Body of pancreas (tissue), 4 donors: ENCODE measurements at regions not wholly inside any gene's neighbourhood (a gene's known extent, or its start where the extent isn't known, plus 50 kb on each side); places are given as distances from the start of the nearest gene placed in this dataset.
A peak's percentile ranks its signal among the peaks of the same experiment; 100 is the strongest.

ENCODE experiments used
- ATAC-seq: fragments of 150-250 bp; one replicate; pipeline ENCODE4 v1.9.1; 2016
- DNase-seq, 4 donors: peaks; one replicate each; pipeline ENCODE4 v3.0.0-alpha.2; 2019
- H3K27ac ChIP-seq, 4 donors: fragments of 200-600 bp; sonication (generic); 1 replicate in 3 of 4; 2 replicates in 1 of 4; pipeline versions ENCODE4 v1.5.1 to v1.6.1; 2016 to 2019; ENCODE audit warnings: mild to moderate bottlenecking in 1 of 4, mixed read lengths in 1 of 4, moderate library complexity in 1 of 4
- H3K27me3 ChIP-seq, 2 donors: fragments of 200-600 bp; sonication (generic); one replicate each; pipeline ENCODE4 v1.6.0; 2016; ENCODE audit warnings: mild to moderate bottlenecking in 1 of 2
- H3K36me3 ChIP-seq, 2 donors: fragments of 200-600 bp; sonication (generic); replicated peaks in 1 of 2; 2 replicates each; pipeline ENCODE4 v1.5.1; 2016; ENCODE audit warnings: low read depth in 2 of 2; ENCODE audit not compliant: insufficient read depth in 1 of 2
- H3K4me1 ChIP-seq: fragments of 200-600 bp; sonication (generic); one replicate; pipeline ENCODE4 v1.6.0; 2016
- H3K4me3 ChIP-seq, 2 donors: fragments of 200-600 bp; sonication (generic); 1 replicate in 1 of 2; 2 replicates in 1 of 2; pipeline ENCODE4 v1.5.1; 2016 to 2019
- H3K9me3 ChIP-seq, 3 donors: fragments of 200-600 bp; sonication (generic); 1 replicate in 2 of 3; 2 replicates in 1 of 3; pipeline ENCODE4 v1.5.1; 2016
- CTCF ChIP-seq, 7 experiments: fragments of 450-650 bp in 4 of 7; fragments of 200-600 bp in 3 of 7; sonication (generic) in 3 of 7; IDR thresholded peaks; one replicate each; pipeline ENCODE4 v1.5.1; 2016 to 2019; ENCODE audit warnings: antibody characterized with exemption in 7 of 7
- POLR2A ChIP-seq, 3 donors: fragments of 450-650 bp; IDR thresholded peaks; one replicate each; pipeline ENCODE4 v1.6.1; 2016; ENCODE audit warnings: antibody characterized with exemption in 3 of 3, mild to moderate bottlenecking in 2 of 3
- WGBS, 2 donors: methylation state at CpG; one replicate each; pipeline ENCODE4 v1.1.5; 2017; 5-methylcytosine and 5-hydroxymethylcytosine counted together
- intact Hi-C: fragments of 100-400 bp; cut with DNase I; formaldehyde crosslinking; loops from one replicate; pipeline ENCODE4 v1.15.1; 2023

- intact Hi-C loops = no loop called here
- WGBS, 2 donors = 71 to 93% methylated on average over 17 of the region's 17 CpGs
- no peak for ATAC-seq
- H3K36me3 ChIP-seq = no peaks in the 10 kb centered on the region
- no peaks in the 10 kb centered on the region for H3K4me1 ChIP-seq
- H3K4me3 ChIP-seq = no peak overlapping the region
- H3K9me3 ChIP-seq = no peaks in the 10 kb centered on the region
- TF ChIP-seq CTCF (IDR thresholded peaks at IDR 0.05) (no peak), POLR2A (IDR thresholded peaks at IDR 0.05) (no peak)
- H3K27ac ChIP-seq = no peak overlapping the region
- DNase-seq = no peak
- no peaks in the 10 kb centered on the region for H3K27me3 ChIP-seq
Measured at GRCh38 chr13:107034236-107034872, 466.4 kb upstream of the ARGLU1 start.

GRCh38 chr13:107031716-107032115, 463.8 kb upstream of the ARGLU1 start:
- 44 to 49% methylated on average over 2 of the region's 2 CpGs for WGBS, 2 donors
- Histone ChIP-seq H3K27ac (no peak overlapping the region), H3K9me3 (no peaks in the 10 kb centered on the region), H3K36me3 (no peaks in the 10 kb centered on the region), H3K4me3 (no peak overlapping the region), H3K4me1 (no peaks in the 10 kb centered on the region), H3K27me3 (no peaks in the 10 kb centered on the region)
- no peak for ATAC-seq
- TF ChIP-seq POLR2A (IDR thresholded peaks at IDR 0.05) = no peak
- TF ChIP-seq CTCF (IDR thresholded peaks at IDR 0.05) = no peak
- intact Hi-C loops = no loop called here
- DNase-seq = no peak

- H3K27me3 ChIP-seq = no peaks in the 10 kb centered on the region
- H3K9me3 ChIP-seq = no peaks in the 10 kb centered on the region
- ATAC-seq = no peak
- H3K4me1 ChIP-seq = peaks cover 11% of the 10 kb centered on the region
- intact Hi-C loops = no loop called here
- TF ChIP-seq CTCF (IDR thresholded peaks at IDR 0.05) = no peak
- no peak for TF ChIP-seq POLR2A (IDR thresholded peaks at IDR 0.05)
- no peaks in the 10 kb centered on the region for H3K36me3 ChIP-seq
- WGBS, 2 donors = 70 to 78% methylated on average over 8 of the region's 8 CpGs
- H3K4me3 ChIP-seq = no peak overlapping the region
- DNase-seq = no peak
- no peak overlapping the region for H3K27ac ChIP-seq
Measured at GRCh38 chr13:107028751-107029150, 460.8 kb upstream of the ARGLU1 start.

- ATAC-seq (peak; percentile 90), DNase-seq (peak; percentile 53 to 74 (median 60))
- Histone ChIP-seq H3K27me3 (no peaks in the 10 kb centered on the region), H3K36me3 (no peaks in the 10 kb centered on the region), H3K4me3 (no peak overlapping the region), H3K27ac (peak overlapping the region in 2 of 4 donors; percentile 42 to 60), H3K9me3 (no peaks in the 10 kb centered on the region), H3K4me1 (peaks cover 11% of the 10 kb centered on the region)
- TF ChIP-seq CTCF (IDR thresholded peaks at IDR 0.05) (no peak), POLR2A (IDR thresholded peaks at IDR 0.05) (no peak)
- WGBS, 2 donors = 6 to 39% methylated on average over 1 of the region's 1 CpG
- intact Hi-C loops = no loop called here
Measured at GRCh38 chr13:107025991-107026390, 458.1 kb upstream of the ARGLU1 start.

GRCh38 chr13:107023335-107023734, 455.4 kb upstream of the ARGLU1 start:
- Histone ChIP-seq H3K27me3 (no peaks in the 10 kb centered on the region), H3K4me3 (no peak overlapping the region), H3K4me1 (peaks cover 11% of the 10 kb centered on the region), H3K27ac (no peak overlapping the region), H3K36me3 (no peaks in the 10 kb centered on the region), H3K9me3 (no peaks in the 10 kb centered on the region)
- TF ChIP-seq CTCF (IDR thresholded peaks at IDR 0.05) (no peak), POLR2A (IDR thresholded peaks at IDR 0.05) (no peak)
- no peak for ATAC-seq
- no peak for DNase-seq
- intact Hi-C loops = no loop called here
- 61 to 88% methylated on average over 2 of the region's 2 CpGs for WGBS, 2 donors
